ENCODE measurements at regions not wholly inside any gene's neighbourhood (a gene's known extent, or its start where the extent isn't known, plus 50 kb on each side); places are given as distances from the start of the nearest gene placed in this dataset.
"Not testable (repeated sequence)": the region's sequence is repeated elsewhere in the genome, so short reads cannot be mapped to it uniquely, and the experiment has no call there.

GRCh38 chr21:6118336-6118735, 4403.0 kb upstream of the TPTE start:
- TF ChIP-seq CTCF, POLR2AphosphoS5 (IDR thresholded peaks at IDR 0.05): not testable (repeated sequence)

All from esophagus muscularis mucosa (tissue), 3 donors.